PC-3 (cell line): ENCODE measurements at regions not wholly inside any gene's neighbourhood (a gene's known extent, or its start where the extent isn't known, plus 50 kb on each side); places are given as distances from the start of the nearest gene placed in this dataset.

Source experiments
- EZH2 ChIP-seq: fragments of 300-600 bp; sonication (generic); IDR thresholded peaks from one replicate; pipeline ENCODE4 v1.6.1; 2017; ENCODE audit warnings: antibody characterized with exemption, mild to moderate bottlenecking, low read length; ENCODE audit not compliant: unreplicated experiment
- EZH2phosphoT487 ChIP-seq: fragments of 300-600 bp; sonication (generic); IDR thresholded peaks from 2 replicates; pipeline ENCODE4 v1.6.1; 2018; ENCODE audit warnings: mild to moderate bottlenecking, antibody characterized with exemption, low read length, borderline replicate concordance
- TF ChIP-seq, protein P1 (sequence below): fragments of 300-600 bp; sonication (generic); conservative IDR thresholded peaks from 2 replicates; pipeline ENCODE4 v1.5.1; 2017; ENCODE audit warnings: antibody characterized with exemption, low read depth, mild to moderate bottlenecking, low read length

DNA sequence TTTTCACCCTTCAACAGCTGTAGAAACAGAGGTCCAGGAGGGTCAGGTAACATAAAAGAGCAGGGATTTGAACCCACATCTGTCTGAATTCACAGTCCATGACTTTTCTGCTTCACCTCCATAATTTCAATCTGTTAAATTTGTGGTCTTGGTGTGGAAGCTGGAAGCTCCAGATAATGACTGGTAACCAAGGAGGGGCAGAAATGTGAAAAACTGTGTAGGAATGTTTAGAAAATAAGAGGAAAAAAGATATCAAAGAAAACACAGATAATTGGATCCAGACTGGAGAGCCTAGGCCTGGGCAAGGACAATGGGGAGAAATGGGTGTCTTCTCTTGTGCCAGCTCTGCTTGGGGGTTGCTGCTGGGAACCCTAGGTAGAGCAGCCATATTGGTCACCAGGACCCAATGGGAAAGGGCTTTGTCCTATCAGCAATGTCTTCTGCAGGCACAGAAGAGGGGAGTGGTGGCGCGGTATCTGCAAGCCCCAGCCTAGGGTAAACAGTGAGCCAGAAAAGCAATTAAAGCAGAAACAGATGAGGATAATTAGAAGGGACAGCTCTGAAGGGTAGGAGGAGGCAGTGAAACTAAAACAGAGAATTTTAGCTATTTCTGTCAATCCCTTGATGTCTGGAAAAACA is 54.3 kb upstream of the CCDC91 start:
- TF ChIP-seq, protein P1, sequence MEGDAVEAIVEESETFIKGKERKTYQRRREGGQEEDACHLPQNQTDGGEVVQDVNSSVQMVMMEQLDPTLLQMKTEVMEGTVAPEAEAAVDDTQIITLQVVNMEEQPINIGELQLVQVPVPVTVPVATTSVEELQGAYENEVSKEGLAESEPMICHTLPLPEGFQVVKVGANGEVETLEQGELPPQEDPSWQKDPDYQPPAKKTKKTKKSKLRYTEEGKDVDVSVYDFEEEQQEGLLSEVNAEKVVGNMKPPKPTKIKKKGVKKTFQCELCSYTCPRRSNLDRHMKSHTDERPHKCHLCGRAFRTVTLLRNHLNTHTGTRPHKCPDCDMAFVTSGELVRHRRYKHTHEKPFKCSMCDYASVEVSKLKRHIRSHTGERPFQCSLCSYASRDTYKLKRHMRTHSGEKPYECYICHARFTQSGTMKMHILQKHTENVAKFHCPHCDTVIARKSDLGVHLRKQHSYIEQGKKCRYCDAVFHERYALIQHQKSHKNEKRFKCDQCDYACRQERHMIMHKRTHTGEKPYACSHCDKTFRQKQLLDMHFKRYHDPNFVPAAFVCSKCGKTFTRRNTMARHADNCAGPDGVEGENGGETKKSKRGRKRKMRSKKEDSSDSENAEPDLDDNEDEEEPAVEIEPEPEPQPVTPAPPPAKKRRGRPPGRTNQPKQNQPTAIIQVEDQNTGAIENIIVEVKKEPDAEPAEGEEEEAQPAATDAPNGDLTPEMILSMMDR = no peak
- TF ChIP-seq EZH2phosphoT487 (no peak), EZH2 (no peak)
